Neural cell (in vitro differentiated cells): ENCODE measurements at regions not wholly inside any gene's neighbourhood (a gene's known extent, or its start where the extent isn't known, plus 50 kb on each side); places are given as distances from the start of the nearest gene placed in this dataset.

Source experiments
- H2AFZ ChIP-seq: fragments of 200-600, 300-800 bp; sonication (generic), shearing (Covaris generic); 2 replicates; pipeline ENCODE4 v1.6.0; 2014; ENCODE audit warnings: low read depth, mild to moderate bottlenecking, antibody characterized with exemption, low read length, moderate library complexity
- H3F3A ChIP-seq: fragments of 200-600 bp; shearing (Covaris generic); 2 replicates; pipeline ENCODE4 v1.6.1; 2016; ENCODE audit warnings: mild to moderate bottlenecking, moderate library complexity, mixed read lengths, antibody characterized with exemption, low read length; ENCODE audit not compliant: insufficient read depth, poor library complexity, severe bottlenecking
- H3K27ac ChIP-seq: fragments of 200-600, 300-800 bp; sonication (generic), shearing (Covaris generic); 2 replicates; pipeline ENCODE4 v1.5.1; 2014; ENCODE audit warnings: mild to moderate bottlenecking, low read length, moderate library complexity
- H3K27me3 ChIP-seq: fragments of 300-800, 200-600 bp; sonication (generic), shearing (Covaris generic); 2 replicates; pipeline ENCODE4 v1.6.0; 2014; ENCODE audit warnings: mild to moderate bottlenecking, low read depth, low read length, moderate library complexity; ENCODE audit not compliant: insufficient read depth
- H3K36me3 ChIP-seq: fragments of 300-800, 200-600 bp; sonication (generic), shearing (Covaris generic); 2 replicates; pipeline ENCODE4 v1.5.1; 2014; ENCODE audit warnings: mild to moderate bottlenecking, antibody characterized with exemption, low read length, moderate library complexity; ENCODE audit not compliant: insufficient read depth
- H3K4me2 ChIP-seq: fragments of 300-800, 200-600 bp; sonication (generic), shearing (Covaris generic); 2 replicates; pipeline ENCODE4 v1.6.0; 2014; ENCODE audit warnings: mild to moderate bottlenecking, low read length
- H3K4me3 ChIP-seq: fragments of 300-800, 200-600 bp; sonication (generic), shearing (Covaris generic); 2 replicates; pipeline ENCODE4 v1.5.1; 2014; ENCODE audit warnings: mild to moderate bottlenecking, low read length, moderate library complexity
- H3K79me2 ChIP-seq: fragments of 200-600 bp; shearing (Covaris generic); replicated peaks from 2 replicates; pipeline ENCODE4 v1.6.0; 2014; ENCODE audit warnings: mild to moderate bottlenecking, low read length, moderate library complexity; ENCODE audit not compliant: insufficient read depth
- H3K9ac ChIP-seq: fragments of 300-800, 200-600 bp; sonication (generic), shearing (Covaris generic); 2 replicates; pipeline ENCODE4 v1.6.1; 2016; ENCODE audit warnings: mild to moderate bottlenecking, low read length, mixed read lengths
- H3K9me2 ChIP-seq: fragments of 200-600 bp; shearing (Covaris generic); 2 replicates; pipeline ENCODE4 v1.6.1; 2016; ENCODE audit warnings: mild to moderate bottlenecking, low read length, mixed read lengths; ENCODE audit not compliant: insufficient read depth
- H3K9me3 ChIP-seq: fragments of 200-600, 300-800 bp; sonication (generic), shearing (Covaris generic); 2 replicates; pipeline ENCODE4 v1.6.1; 2016; ENCODE audit warnings: mild to moderate bottlenecking, mixed run types, low read length, moderate library complexity, mixed read lengths
- H4K20me1 ChIP-seq: fragments of 200-600 bp; shearing (Covaris generic); 2 replicates; pipeline ENCODE4 v1.6.1; 2016; ENCODE audit warnings: mild to moderate bottlenecking, mixed run types; ENCODE audit not compliant: insufficient read depth
- CTCF ChIP-seq: fragments of 450-650 bp; IDR thresholded peaks from 2 replicates; pipeline ENCODE4 v1.5.1; 2014; ENCODE audit warnings: antibody characterized with exemption, mild to moderate bottlenecking, moderate library complexity; ENCODE audit not compliant: poor library complexity, severe bottlenecking
- EP300 ChIP-seq: fragments of 450-650 bp; conservative IDR thresholded peaks from 2 replicates; pipeline ENCODE4 v1.6.1; 2014; ENCODE audit warnings: antibody characterized with exemption, mild to moderate bottlenecking, moderate library complexity; ENCODE audit not compliant: poor library complexity, severe bottlenecking
- EZH2 ChIP-seq: fragments of 200-600, 300-800 bp; shearing (Covaris generic), sonication (generic); IDR thresholded peaks from 2 replicates; pipeline ENCODE4 v1.6.1; 2014; ENCODE audit warnings: antibody characterized with exemption, low read length, borderline replicate concordance, mild to moderate bottlenecking; ENCODE audit not compliant: insufficient read depth, poor library complexity, severe bottlenecking
- MXI1 ChIP-seq: fragments of 450-650 bp; conservative IDR thresholded peaks from 2 replicates; pipeline ENCODE4 v1.6.1; 2014; ENCODE audit warnings: antibody characterized with exemption, mild to moderate bottlenecking; ENCODE audit not compliant: poor library complexity, severe bottlenecking
- POLR2AphosphoS5 ChIP-seq: IDR thresholded peaks from 2 replicates; pipeline ENCODE4 v1.6.1; 2012
- RAD21 ChIP-seq: fragments of 450-650 bp; conservative IDR thresholded peaks from 2 replicates; pipeline ENCODE4 v1.6.1; 2014; ENCODE audit warnings: antibody characterized with exemption, mild to moderate bottlenecking, moderate library complexity
- REST ChIP-seq: IDR thresholded peaks from 2 replicates; pipeline ENCODE4 v1.6.1; 2012; ENCODE audit warnings: borderline replicate concordance
- SMC3 ChIP-seq: fragments of 450-650 bp; conservative IDR thresholded peaks from 2 replicates; pipeline ENCODE4 v1.6.1; 2014; ENCODE audit warnings: antibody characterized with exemption, mild to moderate bottlenecking, moderate library complexity; ENCODE audit not compliant: poor library complexity
- TAF1 ChIP-seq: IDR thresholded peaks from 2 replicates; pipeline ENCODE4 v1.6.1; 2012; ENCODE audit warnings: low read depth

GRCh38 chr10:7048061-7048460 lies 362.8 kb downstream of the SFMBT2 start:
- Histone ChIP-seq H3F3A (no peaks in the 10 kb centered on the region), H3K9ac (no peak overlapping the region), H3K9me2 (no peaks in the 10 kb centered on the region), H3K36me3 (no peaks in the 10 kb centered on the region), H2AFZ (no peak overlapping the region), H3K4me2 (no peak overlapping the region), H3K27me3 (no peaks in the 10 kb centered on the region), H3K27ac (no peak overlapping the region), H4K20me1 (no peaks in the 10 kb centered on the region), H3K79me2 (no peaks in the 10 kb centered on the region), H3K9me3 (no peaks in the 10 kb centered on the region), H3K4me3 (no peak overlapping the region)
- no peak for TF ChIP-seq MXI1
- no peak for TF ChIP-seq EZH2
- no peak for TF ChIP-seq TAF1
- no peak for TF ChIP-seq CTCF
- no peak for TF ChIP-seq EP300
- TF ChIP-seq POLR2AphosphoS5, result no peak
- TF ChIP-seq REST, result no peak
- no peak for TF ChIP-seq RAD21
- TF ChIP-seq SMC3, result no peak

GRCh38 chr10:7046615-7047014 lies 364.2 kb downstream of the SFMBT2 start:
- Histone ChIP-seq H3K9me2 (no peaks in the 10 kb centered on the region), H2AFZ (no peak overlapping the region), H3K9ac (no peak overlapping the region), H3K27me3 (no peaks in the 10 kb centered on the region), H3K4me3 (no peak overlapping the region), H3K27ac (no peak overlapping the region), H3K9me3 (no peaks in the 10 kb centered on the region), H4K20me1 (no peaks in the 10 kb centered on the region), H3K36me3 (no peaks in the 10 kb centered on the region), H3K4me2 (no peak overlapping the region), H3F3A (no peaks in the 10 kb centered on the region), H3K79me2 (no peaks in the 10 kb centered on the region)
- no peak for TF ChIP-seq CTCF
- no peak for TF ChIP-seq EZH2
- no peak for TF ChIP-seq REST
- TF ChIP-seq MXI1, result no peak
- no peak for TF ChIP-seq RAD21
- TF ChIP-seq SMC3, result no peak
- TF ChIP-seq TAF1, result no peak
- no peak for TF ChIP-seq POLR2AphosphoS5
- no peak for TF ChIP-seq EP300
